ENCODE measurements at regions not wholly inside any gene's neighbourhood (a gene's known extent, or its start where the extent isn't known, plus 50 kb on each side); places are given as distances from the start of the nearest gene placed in this dataset.
A peak's percentile ranks its signal among the peaks of the same experiment; 100 is the strongest.

DNA sequence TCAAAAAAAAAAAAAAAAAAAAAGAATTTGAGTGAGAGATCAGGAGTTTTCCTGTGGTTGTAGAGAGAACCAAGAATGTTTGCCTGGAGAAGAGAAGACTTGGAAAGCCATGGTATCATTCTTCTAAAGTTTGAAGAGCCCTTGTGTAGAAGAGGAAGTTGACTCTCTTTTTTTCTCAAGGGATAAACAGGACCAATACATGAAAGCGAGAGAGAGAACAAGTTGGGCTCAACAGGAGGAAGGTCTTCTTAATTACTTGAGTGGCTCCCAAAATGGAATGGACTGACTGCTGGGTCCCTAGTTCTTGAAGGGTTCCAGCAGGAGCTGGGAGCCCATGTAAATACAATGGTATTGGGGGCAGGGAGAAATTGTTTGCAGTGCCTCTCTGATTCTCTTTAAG lies 173.3 kb upstream of the ADO start:
- DNase-seq (ENCODE audit: low read depth in 2 of 2) = no peak

DNA sequence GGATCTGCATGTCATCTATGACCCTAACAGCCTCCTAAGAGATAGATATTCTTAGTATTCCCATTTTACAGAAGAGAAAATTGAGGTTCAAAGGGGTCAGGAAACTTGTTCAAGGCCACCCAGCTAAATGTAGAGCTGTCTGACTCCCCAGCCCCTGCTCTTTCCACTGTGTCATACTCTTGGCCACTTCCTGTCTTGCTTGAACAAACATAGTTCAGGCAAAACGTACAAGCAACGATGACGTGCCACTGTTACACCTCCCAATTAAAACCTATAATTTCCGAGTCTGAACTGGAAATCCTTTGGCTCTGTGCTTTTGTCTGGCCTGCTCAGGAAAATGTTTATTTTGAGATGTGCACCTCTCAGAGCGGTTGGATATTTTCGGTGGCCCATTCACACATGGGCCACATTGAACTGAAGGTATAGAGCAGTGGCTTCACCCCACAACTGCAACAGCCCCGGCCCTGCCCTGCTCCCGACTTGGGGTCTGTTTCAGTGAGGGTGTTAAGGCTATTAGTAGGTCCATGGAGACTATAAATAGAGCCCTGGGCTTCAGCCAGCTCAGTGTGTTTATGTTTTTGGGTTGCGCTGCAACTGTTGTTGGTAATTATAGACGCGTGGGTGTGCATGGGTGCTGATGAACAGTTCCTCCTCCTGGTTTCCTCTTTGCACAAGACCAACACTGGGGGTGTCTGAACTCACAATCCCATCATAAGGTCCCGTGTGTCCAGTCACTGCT lies 172.3 kb upstream of the ADO start:
- DNase-seq (ENCODE audit: low read depth in 2 of 2) = no peak

DNA sequence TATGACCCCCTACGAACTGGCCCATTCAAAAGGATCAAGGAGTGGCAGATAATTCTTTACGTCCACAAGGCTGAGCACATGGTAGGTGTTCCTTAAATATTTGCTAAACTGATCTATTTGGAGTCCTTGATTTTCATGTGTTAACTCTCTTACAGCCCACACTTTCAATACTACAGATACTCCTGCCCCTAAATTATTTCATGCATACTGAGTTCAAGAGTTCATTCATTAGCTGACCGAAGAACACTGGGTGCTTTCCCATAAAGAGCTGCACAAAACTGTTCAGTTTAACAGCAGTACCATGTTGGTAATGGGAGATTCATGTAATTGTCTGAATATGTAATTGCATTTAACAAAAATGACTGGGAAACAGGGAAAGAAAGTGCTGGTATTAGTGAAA lies 170.5 kb upstream of the ADO start:
- no peak for DNase-seq (ENCODE audit: low read depth in 2 of 2)

DNA sequence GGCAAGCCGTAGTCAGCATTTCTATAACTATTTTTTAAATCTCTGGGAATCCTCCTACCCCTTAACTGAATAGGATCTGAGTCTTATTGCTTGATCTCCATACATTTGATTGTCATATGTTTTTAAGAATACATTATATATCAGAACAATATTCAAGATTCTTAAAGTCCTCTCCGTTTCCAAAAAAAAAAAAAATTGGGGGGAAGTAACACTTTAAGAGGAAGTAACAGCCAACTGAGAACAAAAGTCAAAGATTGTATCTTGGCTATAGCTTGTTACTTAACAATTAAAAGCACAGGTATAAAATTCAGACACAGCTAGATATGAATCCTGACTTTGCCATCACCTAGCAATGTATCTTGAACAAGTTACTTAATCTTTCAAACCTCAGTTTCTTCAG lies 169.9 kb upstream of the ADO start:
- no peak for DNase-seq (ENCODE audit: low read depth in 2 of 2)

DNA sequence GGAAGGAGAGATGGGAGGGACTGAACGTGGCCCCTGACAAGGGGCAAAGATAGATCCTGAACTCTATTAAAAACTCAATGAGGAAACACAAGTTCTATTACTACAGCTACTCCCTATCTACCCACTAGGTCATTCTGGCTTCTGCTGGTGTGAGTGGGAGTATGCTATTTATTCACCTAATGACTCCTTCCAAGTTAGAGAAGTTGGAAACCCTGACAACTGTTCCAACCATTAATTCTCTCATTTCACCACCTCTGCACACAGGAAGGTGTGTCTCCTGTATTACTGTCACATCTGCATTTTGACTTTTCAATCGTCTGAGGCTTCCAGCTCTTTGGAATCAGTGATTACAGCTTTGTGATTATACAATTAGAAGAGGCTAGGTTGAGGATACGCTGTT lies 169.4 kb upstream of the ADO start:
- no peak for DNase-seq (ENCODE audit: low read depth in 2 of 2)

DNA sequence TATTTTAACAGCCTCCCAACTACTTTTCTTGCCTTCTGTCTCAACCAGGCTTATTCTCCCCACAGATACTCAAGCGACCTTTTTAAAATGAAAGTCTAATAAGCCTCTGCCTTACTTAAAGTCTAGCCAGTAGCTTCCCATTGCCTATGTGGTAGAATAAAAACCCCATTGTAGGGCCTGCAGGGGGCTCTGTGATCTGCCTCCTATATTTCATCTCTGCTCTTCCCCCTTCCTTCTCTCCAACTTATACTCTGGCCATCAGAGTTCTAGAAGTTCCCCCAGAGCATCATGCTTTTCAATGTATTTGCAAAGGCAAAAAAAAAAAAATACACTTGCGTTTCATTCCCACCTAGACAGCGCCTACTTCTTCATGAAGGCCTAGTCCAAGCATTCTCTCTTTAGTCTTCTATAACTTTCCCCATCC lies 167.7 kb upstream of the ADO start:
- no peak for DNase-seq (ENCODE audit: low read depth in 2 of 2)

DNA sequence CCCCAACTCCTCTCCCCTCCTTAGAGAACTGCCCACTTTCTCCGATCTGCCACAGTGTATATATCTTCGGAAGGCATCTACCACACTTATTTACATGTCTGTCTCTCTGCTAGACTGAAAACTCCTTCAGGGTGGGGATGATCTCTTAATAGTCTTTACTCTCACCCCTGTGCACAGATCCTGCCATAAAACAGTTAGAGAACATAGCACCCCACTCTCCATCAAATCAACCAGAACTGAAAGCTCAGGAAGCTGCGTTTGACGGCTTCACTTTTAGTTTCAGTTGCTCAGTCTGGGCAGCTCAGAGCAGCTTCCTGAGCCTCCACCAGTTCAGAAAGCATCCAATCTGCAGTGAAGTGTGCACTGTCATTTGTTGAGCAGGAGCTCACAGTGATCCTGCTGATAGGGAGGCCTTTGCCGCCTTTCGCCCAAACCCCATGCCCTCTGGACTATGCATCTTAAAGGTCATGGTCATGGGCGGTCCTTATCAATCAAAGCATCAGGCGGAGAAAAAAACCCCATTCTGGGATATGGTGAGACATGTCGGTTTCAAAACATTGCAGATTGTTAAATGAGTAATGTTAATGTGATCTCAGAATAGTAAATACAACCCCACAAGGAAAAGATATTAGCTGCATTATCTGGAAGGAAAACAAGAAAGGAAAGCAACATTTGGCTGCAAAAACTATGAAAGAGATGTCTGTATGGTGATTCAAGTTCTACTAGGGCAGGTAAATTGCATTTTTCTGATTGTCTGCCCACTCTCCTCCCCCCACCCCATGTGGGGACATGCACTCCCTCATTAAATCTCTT lies 167.1 kb upstream of the ADO start:
- DNase-seq (ENCODE audit: low read depth in 2 of 2) = peak; percentile 71 to 77

DNA sequence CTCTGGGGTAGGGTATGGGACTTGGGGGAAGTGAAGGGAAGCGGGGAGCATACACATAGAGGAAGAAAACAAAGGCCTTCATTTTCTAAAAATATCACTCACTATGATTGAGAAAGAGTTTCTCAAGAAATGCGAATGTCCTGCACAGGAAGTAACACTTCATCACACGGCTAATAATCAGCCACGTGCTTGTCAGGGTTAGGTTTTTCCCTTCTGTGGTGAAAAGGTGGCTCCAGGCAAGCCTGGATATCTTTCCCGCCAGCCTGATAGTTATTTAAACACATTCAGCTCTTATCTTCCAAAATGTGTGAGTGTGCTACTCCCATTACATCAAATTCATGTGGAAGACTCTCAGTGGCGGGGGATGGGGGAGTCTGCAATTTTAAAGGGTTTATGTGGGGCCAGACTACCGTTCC lies 166.4 kb upstream of the ADO start:
- no peak for DNase-seq (ENCODE audit: low read depth in 2 of 2)

DNA sequence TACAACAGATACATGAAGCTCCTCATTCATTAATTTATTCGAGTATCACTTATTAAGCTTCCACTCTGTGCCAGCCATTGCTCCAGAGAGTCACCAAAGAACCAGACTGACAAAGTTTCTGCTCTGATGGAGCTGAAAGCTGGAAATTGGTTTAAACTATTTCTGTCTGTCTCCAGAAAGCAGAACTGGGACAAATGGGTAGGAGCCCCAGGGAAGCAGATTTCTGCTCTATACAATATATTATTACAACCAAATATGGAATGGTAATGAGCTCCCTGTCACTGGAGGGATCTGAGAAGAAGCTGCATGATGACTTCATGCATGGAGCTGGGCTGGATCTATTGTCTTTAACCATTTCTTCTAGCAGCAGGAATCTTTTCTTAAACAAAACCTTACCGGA lies 165.4 kb upstream of the ADO start:
- DNase-seq (ENCODE audit: low read depth in 2 of 2) = no peak

DNA sequence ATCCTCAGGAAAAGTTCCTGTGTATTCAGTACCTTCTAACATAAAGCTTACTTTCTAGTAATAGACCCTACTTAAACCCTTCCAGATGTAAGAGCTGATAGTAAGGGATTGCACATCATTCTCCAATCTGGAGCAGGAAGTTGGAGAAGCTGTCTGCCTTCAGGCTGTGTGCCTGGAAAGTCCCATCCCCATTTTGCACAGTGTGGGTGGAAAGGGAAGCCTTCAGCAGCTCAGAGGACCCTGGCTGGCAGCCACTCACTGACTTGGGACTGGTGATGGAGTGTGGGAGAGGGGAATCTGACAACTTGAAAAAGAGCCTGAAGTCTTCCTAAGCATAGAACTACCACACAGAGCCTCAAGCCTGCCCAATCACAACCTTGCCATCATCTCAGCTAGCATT lies 164.1 kb upstream of the ADO start:
- DNase-seq (ENCODE audit: low read depth in 2 of 2) = no peak

DNA sequence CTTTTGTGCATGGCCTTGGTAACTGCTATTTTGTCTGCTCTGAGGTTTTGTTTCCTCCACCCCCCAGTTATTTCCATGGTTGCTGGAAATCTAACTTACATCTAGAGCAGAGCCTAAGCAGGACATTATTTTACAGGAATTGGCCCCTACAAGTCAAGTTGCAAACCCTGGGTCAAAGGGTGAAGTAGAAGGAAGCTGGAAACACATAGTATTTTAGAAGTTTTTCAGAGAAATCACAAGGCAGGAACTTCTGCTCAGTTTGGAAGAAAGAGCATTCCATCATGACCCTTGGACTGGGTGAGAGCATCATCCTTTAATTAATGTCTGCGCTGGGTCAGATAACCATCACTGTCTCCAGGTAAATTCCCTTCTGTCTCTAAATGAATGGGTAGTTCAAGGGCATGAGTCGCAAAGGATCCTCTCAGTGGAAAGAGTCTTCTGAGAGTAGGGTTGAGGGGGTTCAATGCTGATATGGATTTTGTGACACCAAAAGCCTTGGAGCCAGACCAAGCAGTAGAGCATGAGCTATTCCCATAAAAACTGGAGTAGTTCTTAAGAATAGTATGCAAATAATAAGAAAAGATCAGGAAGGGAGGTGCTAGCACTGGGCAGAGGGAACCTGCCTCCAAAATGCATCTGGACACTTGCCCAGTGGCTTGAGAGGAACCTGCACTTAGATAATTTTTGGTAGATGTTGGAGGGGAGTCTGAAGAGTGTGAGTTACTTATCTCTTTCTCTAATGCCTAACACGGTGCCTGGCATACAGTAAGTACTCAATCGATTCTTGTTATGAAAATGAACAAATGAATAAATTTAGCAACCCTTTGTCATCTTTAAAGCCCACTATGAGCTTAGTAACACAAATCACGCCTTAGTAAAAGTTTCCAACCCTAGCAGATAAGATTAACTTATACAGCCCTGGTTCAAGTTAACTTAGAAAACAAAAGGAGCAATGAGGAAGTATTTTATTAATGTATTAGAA lies 160.6 kb upstream of the ADO start:
- no peak for DNase-seq (ENCODE audit: low read depth in 2 of 2)

DNA sequence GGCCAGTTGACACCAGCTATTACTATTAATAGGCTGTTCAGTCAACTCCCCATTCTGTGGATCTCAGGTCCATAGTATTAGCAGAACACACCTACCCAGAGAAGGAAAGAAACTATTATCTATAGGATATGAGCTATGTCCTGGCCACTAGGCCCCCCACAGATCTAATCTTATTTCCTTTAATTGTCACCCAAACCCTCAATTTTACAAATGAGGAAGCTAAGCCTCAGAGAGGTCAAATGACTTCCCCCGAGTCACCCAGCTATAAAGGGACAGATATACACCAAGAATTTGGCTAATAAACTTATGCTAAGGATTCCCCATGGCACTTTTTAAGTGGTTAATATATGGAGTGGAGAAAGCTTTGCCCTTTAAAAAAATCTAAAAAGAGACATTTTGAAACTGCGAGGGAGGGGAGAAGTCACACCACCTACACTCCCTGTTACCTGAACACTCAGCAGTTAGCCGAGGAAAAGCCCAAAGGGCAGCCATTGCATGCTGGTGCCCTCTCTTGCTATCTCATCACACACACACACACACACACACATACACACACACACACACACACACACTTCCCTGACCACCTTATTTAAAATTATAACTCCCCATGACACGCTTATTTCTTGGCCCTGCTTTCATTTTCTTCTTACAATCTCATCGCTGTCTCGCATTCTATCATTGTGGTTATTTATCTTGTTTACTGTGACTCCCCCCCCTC lies 157.0 kb upstream of the ADO start:
- no peak for DNase-seq (ENCODE audit: low read depth in 2 of 2)

DNA sequence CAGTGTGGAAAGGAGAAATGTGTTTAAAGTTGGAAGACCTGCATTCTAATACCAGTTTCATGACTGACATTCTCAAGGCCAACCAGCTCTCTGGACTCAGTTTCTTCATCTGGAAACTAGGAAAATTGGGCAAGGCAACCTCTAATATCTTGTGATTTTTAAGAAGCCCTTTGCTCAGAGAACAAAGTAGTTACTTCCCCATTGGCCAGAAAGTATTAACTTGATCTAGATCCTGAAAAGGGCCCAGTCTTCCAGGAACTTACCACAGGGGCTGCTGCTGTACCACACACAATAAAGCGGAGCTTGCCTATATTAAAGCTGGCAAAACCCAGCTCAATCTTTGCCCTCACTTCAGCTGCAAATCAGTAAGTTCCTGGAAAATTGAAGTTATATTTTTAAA lies 155.6 kb upstream of the ADO start:
- DNase-seq (ENCODE audit: low read depth in 2 of 2) = no peak

DNA sequence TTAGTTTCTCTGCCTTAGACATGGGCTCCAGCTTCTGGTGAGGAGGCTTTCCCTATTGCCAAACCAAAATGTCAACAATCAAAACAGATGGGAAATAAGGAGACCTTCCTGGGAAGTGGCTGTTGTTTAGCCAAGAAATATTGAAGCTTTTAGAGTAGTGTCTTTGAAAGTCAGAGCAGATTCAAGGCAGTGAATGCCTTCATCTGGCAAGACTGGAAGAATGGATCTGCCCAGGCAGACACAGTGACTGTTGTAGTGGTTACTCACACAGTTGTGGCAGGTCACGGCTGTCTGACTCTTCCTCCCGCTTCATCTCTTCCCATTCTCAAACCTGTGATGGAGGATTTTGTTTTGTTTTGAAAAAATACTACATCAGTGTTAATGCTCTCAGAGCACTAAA lies 154.1 kb upstream of the ADO start:
- DNase-seq (ENCODE audit: low read depth in 2 of 2) = no peak

DNA sequence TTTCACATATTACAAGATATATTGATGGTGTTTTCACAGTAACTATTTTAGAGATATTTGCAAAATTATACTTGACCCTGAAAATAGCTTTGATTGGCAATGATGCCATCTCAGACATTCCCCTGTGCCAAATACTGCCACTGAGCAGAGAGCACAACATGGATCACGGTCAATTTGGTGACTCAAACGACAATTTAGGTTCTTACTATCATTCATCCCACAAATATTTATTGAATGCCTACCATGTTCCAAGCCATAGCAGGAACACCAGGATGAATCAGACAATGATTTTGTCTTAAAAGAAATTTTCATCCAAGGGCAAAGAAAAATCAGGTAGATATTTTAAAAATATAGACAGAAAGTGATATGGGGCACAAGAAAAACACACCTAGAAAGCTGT lies 153.2 kb upstream of the ADO start:
- DNase-seq (ENCODE audit: low read depth in 2 of 2) = no peak

DNA sequence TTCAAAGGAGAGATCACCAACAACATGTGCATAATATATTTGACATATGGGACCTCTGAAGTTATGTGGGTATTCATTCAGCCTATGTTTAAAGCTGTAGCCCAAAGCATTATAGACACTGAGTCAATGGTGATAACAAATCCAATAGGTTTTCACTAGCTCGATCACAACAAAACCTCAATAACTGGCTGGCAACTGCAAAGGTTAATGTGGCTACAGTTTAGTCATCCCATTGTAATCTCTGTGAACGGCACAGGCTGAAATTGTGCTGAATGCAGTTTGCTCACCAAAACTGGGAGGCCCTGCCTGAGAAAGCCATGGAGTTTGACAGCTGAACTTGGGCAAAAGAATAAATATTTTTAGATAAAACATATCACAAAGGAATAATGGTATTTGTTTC lies 152.4 kb upstream of the ADO start:
- DNase-seq (ENCODE audit: low read depth in 2 of 2) = no peak

DNA sequence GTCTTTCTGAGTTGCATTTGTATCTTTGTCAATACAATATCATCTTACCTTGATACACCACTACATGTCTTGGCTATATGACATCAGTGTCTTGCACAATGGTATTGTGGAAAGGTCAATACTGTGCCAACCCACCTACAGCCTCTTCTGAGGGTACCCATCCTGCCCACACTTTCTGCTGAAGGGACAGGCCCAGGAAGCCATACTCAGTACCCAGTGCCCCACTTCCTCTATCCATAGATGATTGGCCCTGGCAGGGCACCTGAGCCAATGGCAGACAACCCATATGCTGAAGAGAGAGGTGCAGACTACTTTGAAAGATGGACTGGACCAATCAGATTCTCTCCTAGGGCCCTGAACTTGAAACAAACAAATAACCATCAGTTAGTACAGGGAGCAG lies 152.0 kb upstream of the ADO start:
- no peak for DNase-seq (ENCODE audit: low read depth in 2 of 2)

DNA sequence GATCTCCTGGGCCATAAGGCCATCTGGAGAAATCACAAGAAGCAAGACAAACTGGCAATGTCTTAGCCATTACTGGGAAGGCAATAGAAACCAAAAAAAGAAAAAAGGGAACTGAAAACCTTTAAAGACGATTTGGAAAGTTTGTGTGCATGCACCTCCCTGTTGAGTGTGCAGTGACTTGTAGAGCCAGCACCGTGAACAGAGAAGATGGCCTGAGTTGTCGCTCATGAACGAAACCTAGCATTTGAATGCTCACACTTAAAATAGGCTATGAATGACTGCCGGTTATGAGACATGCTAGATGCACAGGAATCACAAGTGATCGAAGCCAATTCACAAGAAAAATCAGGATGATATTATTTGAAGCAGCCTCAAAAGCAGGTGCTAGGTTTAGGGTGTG lies 151.3 kb upstream of the ADO start:
- no peak for DNase-seq (ENCODE audit: low read depth in 2 of 2)

DNA sequence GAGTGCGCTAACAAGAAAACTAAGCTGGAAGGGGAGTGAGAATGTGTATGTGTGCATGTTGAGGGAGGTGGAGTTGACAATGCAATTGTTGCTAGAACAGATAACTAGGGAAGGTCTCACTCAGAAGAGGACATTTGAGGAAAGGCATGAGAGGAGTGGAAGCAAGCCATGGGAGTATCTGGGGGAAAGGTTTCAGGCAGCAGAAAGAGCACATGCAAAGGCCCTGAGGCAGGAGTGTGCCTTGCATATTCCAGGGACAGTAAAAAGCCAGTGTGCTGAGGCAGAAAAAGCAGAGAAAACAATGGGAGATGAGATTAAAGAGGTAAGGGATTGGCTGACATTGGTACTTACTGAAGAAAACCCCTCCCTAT lies 149.6 kb upstream of the ADO start:
- DNase-seq (ENCODE audit: low read depth in 2 of 2) = no peak

DNA sequence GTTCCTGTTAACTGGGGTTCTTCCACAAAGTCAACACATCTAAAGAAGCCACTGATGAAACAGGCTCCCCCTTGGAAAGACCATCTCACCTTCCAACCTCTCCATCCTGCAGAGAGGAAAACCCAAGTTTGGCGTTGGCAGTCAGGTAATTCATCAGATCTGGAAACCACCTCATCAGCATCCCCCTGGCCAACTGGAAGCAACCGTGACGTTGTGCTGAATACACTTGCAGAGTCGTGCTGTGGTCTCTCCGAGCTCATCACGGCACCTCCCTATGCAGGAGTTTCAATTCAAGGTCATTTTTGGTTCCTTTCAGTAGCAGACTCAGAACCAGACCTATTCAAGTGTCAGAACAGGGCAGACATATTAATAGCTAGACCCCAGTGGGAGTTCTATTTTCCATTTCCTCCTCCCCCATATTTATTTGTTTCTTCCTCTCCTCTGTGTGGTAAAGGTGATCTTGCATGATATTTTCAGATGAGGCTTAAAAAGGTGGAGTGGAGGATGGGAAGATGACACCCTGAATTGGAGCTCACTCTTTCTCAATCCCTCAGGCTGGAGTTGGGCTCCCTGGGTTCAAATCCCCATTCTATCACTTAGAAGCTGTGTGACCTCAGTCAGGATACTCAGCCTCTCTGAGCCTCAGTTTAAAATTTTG lies 149.1 kb upstream of the ADO start:
- DNase-seq (ENCODE audit: low read depth in 2 of 2) = no peak

DNA sequence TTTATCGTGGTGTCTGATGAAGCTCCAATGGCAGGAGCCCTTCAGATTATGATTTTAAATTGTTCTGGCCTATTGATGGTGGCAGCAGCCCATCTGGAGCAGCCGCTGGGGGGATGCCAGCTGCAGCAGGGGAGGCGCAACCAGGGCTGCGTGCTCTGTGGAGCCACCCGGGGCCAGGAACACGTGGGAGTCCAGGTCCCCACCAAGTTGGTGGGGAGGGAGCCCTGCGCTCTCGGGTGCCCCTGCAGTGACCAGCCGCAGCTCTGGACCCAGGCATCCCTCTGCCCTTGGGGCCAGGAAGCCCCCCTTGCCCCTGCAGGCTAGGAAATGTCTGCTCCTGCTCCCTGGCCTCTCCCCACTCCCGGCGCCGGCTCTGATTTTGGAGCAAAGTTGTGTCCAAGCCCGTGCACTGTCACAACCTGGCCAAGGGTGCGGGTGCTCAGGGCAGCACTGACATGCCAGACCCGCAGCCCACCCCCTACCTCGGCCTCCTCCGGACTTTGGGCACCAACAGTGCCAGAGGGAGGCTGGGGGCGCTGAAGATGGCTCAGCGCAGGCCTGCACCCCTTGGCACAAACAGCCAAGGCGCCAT lies 147.2 kb upstream of the ADO start:
- DNase-seq (ENCODE audit: low read depth in 2 of 2) = no peak

Measured in stimulated activated CD8-positive, alpha-beta memory T cell treated with anti-CD3 and anti-CD28 coated beads, Interleukin-15, amount 100 ng/mL, for 48 hours (primary cell).